HG03045 (cell line): ENCODE measurements at regions not wholly inside any gene's neighbourhood (a gene's known extent, or its start where the extent isn't known, plus 50 kb on each side); places are given as distances from the start of the nearest gene placed in this dataset.

ENCODE experiments used
- ATAC-seq: cut with Tn5 transposase; IDR thresholded peaks from one replicate; pipeline ENCODE4 v1.9.1; 2021; ENCODE audit warnings: mild to moderate bottlenecking, moderate library complexity; ENCODE audit not compliant: unreplicated experiment

- ATAC-seq = peak; percentile 77
These were observed 56.7 kb upstream of the RAB38 start for GRCh38 chr11:88231894-88232482.

- no peak for ATAC-seq
These were observed 54.1 kb upstream of the RAB38 start for GRCh38 chr11:88229303-88229702.
